ENCODE measurements at regions not wholly inside any gene's neighbourhood (a gene's known extent, or its start where the extent isn't known, plus 50 kb on each side); places are given as distances from the start of the nearest gene placed in this dataset.

- intact Hi-C loops (cut with DNase I): no loop called here
- ATAC-seq: no peak
- TF ChIP-seq POLR2A (IDR thresholded peaks at IDR 0.05) (no peak), CTCF (IDR thresholded peaks at IDR 0.05) (no peak)
- Histone ChIP-seq H3K27me3 (no peaks in the 10 kb centered on the region), H3K4me1 (no peaks in the 10 kb centered on the region), H3K9me3 (no peaks in the 10 kb centered on the region), H3K27ac (no peak overlapping the region), H3K36me3 (no peaks in the 10 kb centered on the region), H3K4me3 (no peak overlapping the region)
- no peak for DNase-seq
- 66% methylated on average over 6 of the region's 6 CpGs for WGBS (ENCODE audit: insufficient coverage, low coverage, low lambda C conversion rate, missing lambda C conversion rate)
Observed at GRCh38 chr1:163799190-163799805, 477.5 kb downstream of the NUF2 start.

- Histone ChIP-seq H3K27ac (no peak overlapping the region), H3K27me3 (no peaks in the 10 kb centered on the region), H3K4me1 (no peaks in the 10 kb centered on the region), H3K36me3 (no peaks in the 10 kb centered on the region), H3K9me3 (no peaks in the 10 kb centered on the region), H3K4me3 (no peak overlapping the region)
- no peak for ATAC-seq
- no peak for DNase-seq
- intact Hi-C loops (cut with DNase I): no loop called here
- TF ChIP-seq POLR2A (IDR thresholded peaks at IDR 0.05) (no peak), CTCF (IDR thresholded peaks at IDR 0.05) (no peak)
- 22% methylated on average over 3 of the region's 3 CpGs for WGBS (ENCODE audit: insufficient coverage, low coverage, low lambda C conversion rate, missing lambda C conversion rate)
Observed at GRCh38 chr1:163807331-163808049, 485.7 kb downstream of the NUF2 start.

GRCh38 chr1:163813251-163813650, 491.5 kb downstream of the NUF2 start:
- WGBS (ENCODE audit: insufficient coverage, low coverage, low lambda C conversion rate, missing lambda C conversion rate): 57% methylated on average over 2 of the region's 2 CpGs
- Histone ChIP-seq H3K9me3 (no peaks in the 10 kb centered on the region), H3K4me1 (no peaks in the 10 kb centered on the region), H3K36me3 (no peaks in the 10 kb centered on the region), H3K27ac (no peak overlapping the region), H3K4me3 (no peak overlapping the region), H3K27me3 (no peaks in the 10 kb centered on the region)
- ATAC-seq (no peak), DNase-seq (no peak)
- TF ChIP-seq POLR2A (IDR thresholded peaks at IDR 0.05): no peak
- no peak for TF ChIP-seq CTCF (IDR thresholded peaks at IDR 0.05)
- intact Hi-C loops (cut with DNase I): no loop called here

- TF ChIP-seq CTCF (IDR thresholded peaks at IDR 0.05) (no peak), POLR2A (IDR thresholded peaks at IDR 0.05) (no peak)
- intact Hi-C loops (cut with DNase I): no loop called here
Observed at GRCh38 chr1:163820226-163820625, 498.5 kb downstream of the NUF2 start.

More at GRCh38 chr1:163820226-163820625, 498.5 kb downstream of the NUF2 start:
- Histone ChIP-seq H3K4me3 (no peak overlapping the region), H3K27ac (no peak overlapping the region), H3K36me3 (no peaks in the 10 kb centered on the region), H3K9me3 (no peaks in the 10 kb centered on the region), H3K27me3 (no peaks in the 10 kb centered on the region), H3K4me1 (no peaks in the 10 kb centered on the region)
- ATAC-seq (no peak), DNase-seq (no peak)

All from right lobe of liver (tissue), 6 donors.